ENCODE measurements at regions not wholly inside any gene's neighbourhood (a gene's known extent, or its start where the extent isn't known, plus 50 kb on each side); places are given as distances from the start of the nearest gene placed in this dataset.

GRCh38 chr6:153856929-153857376 lies 182.1 kb upstream of the OPRM1 start:
- TF ChIP-seq POLR2A (IDR thresholded peaks at IDR 0.05) (no peak), EP300 (IDR thresholded peaks at IDR 0.05) (no peak), POLR2AphosphoS5 (IDR thresholded peaks at IDR 0.05) (no peak)
- TF ChIP-seq, protein P1, sequence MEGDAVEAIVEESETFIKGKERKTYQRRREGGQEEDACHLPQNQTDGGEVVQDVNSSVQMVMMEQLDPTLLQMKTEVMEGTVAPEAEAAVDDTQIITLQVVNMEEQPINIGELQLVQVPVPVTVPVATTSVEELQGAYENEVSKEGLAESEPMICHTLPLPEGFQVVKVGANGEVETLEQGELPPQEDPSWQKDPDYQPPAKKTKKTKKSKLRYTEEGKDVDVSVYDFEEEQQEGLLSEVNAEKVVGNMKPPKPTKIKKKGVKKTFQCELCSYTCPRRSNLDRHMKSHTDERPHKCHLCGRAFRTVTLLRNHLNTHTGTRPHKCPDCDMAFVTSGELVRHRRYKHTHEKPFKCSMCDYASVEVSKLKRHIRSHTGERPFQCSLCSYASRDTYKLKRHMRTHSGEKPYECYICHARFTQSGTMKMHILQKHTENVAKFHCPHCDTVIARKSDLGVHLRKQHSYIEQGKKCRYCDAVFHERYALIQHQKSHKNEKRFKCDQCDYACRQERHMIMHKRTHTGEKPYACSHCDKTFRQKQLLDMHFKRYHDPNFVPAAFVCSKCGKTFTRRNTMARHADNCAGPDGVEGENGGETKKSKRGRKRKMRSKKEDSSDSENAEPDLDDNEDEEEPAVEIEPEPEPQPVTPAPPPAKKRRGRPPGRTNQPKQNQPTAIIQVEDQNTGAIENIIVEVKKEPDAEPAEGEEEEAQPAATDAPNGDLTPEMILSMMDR (IDR thresholded peaks at IDR 0.05), result no peak
